MM.1S (cell line): ENCODE measurements at regions not wholly inside any gene's neighbourhood (a gene's known extent, or its start where the extent isn't known, plus 50 kb on each side); places are given as distances from the start of the nearest gene placed in this dataset.

Experiments used
- DNase-seq: peaks from one replicate; pipeline ENCODE4 v3.0.0-alpha.2; 2015
- H2AFZ ChIP-seq: fragments of 300-600 bp; sonication (generic); 2 replicates; pipeline ENCODE4 v1.6.0; 2016; ENCODE audit warnings: antibody characterized with exemption, low read length
- H3F3A ChIP-seq: fragments of 300-600 bp; sonication (generic); 2 replicates; pipeline ENCODE4 v1.6.1; 2016; ENCODE audit warnings: mild to moderate bottlenecking, antibody characterized with exemption, low read length, moderate library complexity, mixed read lengths; ENCODE audit not compliant: insufficient read depth
- H3K27ac ChIP-seq: fragments of 300-600 bp; sonication (generic); 2 replicates; pipeline ENCODE4 v1.5.1; 2016; ENCODE audit warnings: mild to moderate bottlenecking, low read length
- H3K27me3 ChIP-seq: fragments of 300-600 bp; sonication (generic); replicated peaks from 2 replicates; pipeline ENCODE4 v1.6.0; 2016; ENCODE audit warnings: low read length; ENCODE audit not compliant: insufficient read depth
- H3K36me3 ChIP-seq: fragments of 300-600 bp; sonication (generic); replicated peaks from 2 replicates; pipeline ENCODE4 v1.6.1; 2016; ENCODE audit warnings: mild to moderate bottlenecking, low read length, mixed read lengths; ENCODE audit not compliant: insufficient read depth
- H3K4me1 ChIP-seq: fragments of 300-600 bp; sonication (generic); 2 replicates; pipeline ENCODE4 v1.6.1; 2016; ENCODE audit warnings: low read length, mixed read lengths
- H3K4me2 ChIP-seq: fragments of 300-600 bp; sonication (generic); 2 replicates; pipeline ENCODE4 v1.6.0; 2016; ENCODE audit warnings: low read depth, low read length
- H3K4me3 ChIP-seq: fragments of 300-600 bp; sonication (generic); 2 replicates; pipeline ENCODE4 v1.5.1; 2016; ENCODE audit warnings: low read length, mixed read lengths
- H3K79me2 ChIP-seq: fragments of 300-600 bp; sonication (generic); 2 replicates; pipeline ENCODE4 v1.6.1; 2016; ENCODE audit warnings: mixed run types, low read length, mixed read lengths
- H3K9ac ChIP-seq: fragments of 300-600 bp; sonication (generic); 2 replicates; pipeline ENCODE4 v1.6.1; 2016; ENCODE audit warnings: low read length, mixed read lengths
- H3K9me2 ChIP-seq: fragments of 300-600 bp; sonication (generic); replicated peaks from 2 replicates; pipeline ENCODE4 v1.6.1; 2016; ENCODE audit warnings: mild to moderate bottlenecking, low read length, mixed read lengths; ENCODE audit not compliant: insufficient read depth
- H3K9me3 ChIP-seq: fragments of 300-600 bp; sonication (generic); replicated peaks from 2 replicates; pipeline ENCODE4 v1.6.1; 2016; ENCODE audit warnings: mild to moderate bottlenecking, low read length, mixed read lengths; ENCODE audit not compliant: insufficient read depth
- H4K20me1 ChIP-seq: fragments of 300-600 bp; sonication (generic); 2 replicates; pipeline ENCODE4 v1.6.1; 2016; ENCODE audit warnings: mild to moderate bottlenecking, low read length, moderate library complexity, mixed read lengths; ENCODE audit not compliant: insufficient read depth
- CTCF ChIP-seq: fragments of 300-600 bp; sonication (generic); IDR thresholded peaks from 2 replicates; pipeline ENCODE4 v1.5.1; 2016; ENCODE audit warnings: antibody characterized with exemption, low read length, mixed read lengths
- EZH2 ChIP-seq: fragments of 300-600 bp; sonication (generic); optimal IDR thresholded peaks from 2 replicates; pipeline ENCODE3; 2017; ENCODE audit warnings: low read depth, mild to moderate bottlenecking, antibody characterized with exemption, low read length, mixed read lengths
- EZH2phosphoT487 ChIP-seq: fragments of 300-600 bp; sonication (generic); IDR thresholded peaks from 2 replicates; pipeline ENCODE4 v1.6.1; 2018; ENCODE audit warnings: antibody characterized with exemption, low read length

GRCh38 chr4:186341655-186342054 lies 75.7 kb downstream of the F11 start:
- no peaks in the 10 kb centered on the region for H3K9me2 ChIP-seq
- no peak overlapping the region for H3K4me3 ChIP-seq
- H3K4me2 ChIP-seq = no peak overlapping the region
- H3F3A ChIP-seq = no peaks in the 10 kb centered on the region
- no peaks in the 10 kb centered on the region for H3K9me3 ChIP-seq
- H3K79me2 ChIP-seq = no peaks in the 10 kb centered on the region
- no peaks in the 10 kb centered on the region for H3K4me1 ChIP-seq
- no peaks in the 10 kb centered on the region for H3K27me3 ChIP-seq
- no peak for TF ChIP-seq CTCF
- TF ChIP-seq EZH2phosphoT487 = no peak
- no peak for TF ChIP-seq EZH2
- H3K36me3 ChIP-seq = no peaks in the 10 kb centered on the region
- no peak overlapping the region for H3K27ac ChIP-seq
- no peak for DNase-seq
- H2AFZ ChIP-seq = no peak overlapping the region
- no peak overlapping the region for H3K9ac ChIP-seq
- no peaks in the 10 kb centered on the region for H4K20me1 ChIP-seq
